GM12878 (cell line): ENCODE measurements at regions not wholly inside any gene's neighbourhood (a gene's known extent, or its start where the extent isn't known, plus 50 kb on each side); places are given as distances from the start of the nearest gene placed in this dataset.

Source experiments
- ATAC-seq: fragments of 200-7000 bp; cut with Tn5 transposase; 3 replicates; pipeline ENCODE4 v1.9.1; 2020; ENCODE audit warnings: mild to moderate bottlenecking, moderate library complexity
- BruUV-seq: library from RNA; stranded (reverse); fragments of 400-500 nt; replicated peaks from 2 replicates; lab custom pipeline; 2021; lab: Mats Ljungman, UMichigan
- CTCF ChIA-PET: fragments of 300-600 bp; sonication (Branson Sonifier 250); formaldehyde crosslinking; extraction: SDS; loops from one replicate; lab custom pipeline; 2021; ENCODE audit warnings: inconsistent platforms; lab: Yijun Ruan, JAX
- POLR2A ChIA-PET: fragments of 350-600 bp; formaldehyde crosslinking; extraction: SDS; loops from one replicate; lab custom pipeline; 2021; ENCODE audit warnings: inconsistent platforms; lab: Charles Lee
- RAD21 ChIA-PET: fragments of 300-600 bp; sonication (Branson Sonifier 250); formaldehyde crosslinking; loops from one replicate; lab custom pipeline; 2023; ENCODE audit warnings: antibody characterized with exemption; ENCODE audit not compliant: unreplicated experiment; lab: Charles Lee
- SMC1A ChIA-PET: fragments of 300-600 bp; sonication (Branson Sonifier 250); formaldehyde crosslinking; loops from one replicate; lab custom pipeline; 2023; ENCODE audit not compliant: unreplicated experiment, uncharacterized antibody; lab: Charles Lee
- DNase-seq: peaks from one replicate; pipeline ENCODE4 v3.0.0-alpha.2; 2011; ENCODE audit warnings: low read depth, low spot score
- FAIRE-seq: peaks from 3 replicates; lab custom pipeline; 2011; peaks lifted over from hg19 to GRCh38; lab: Jason Lieb, UNC
- H2AFZ ChIP-seq: 2 replicates; pipeline ENCODE4 v1.6.0; 2011; ENCODE audit warnings: low read depth, low read length, control low read depth; ENCODE audit not compliant: control insufficient read depth
- H3K27ac ChIP-seq: 2 replicates; pipeline ENCODE4 v1.5.1; 2011; ENCODE audit warnings: control low read depth; ENCODE audit not compliant: control insufficient read depth, insufficient read depth
- H3K27me3 ChIP-seq, 2 experiments: replicated peaks in 1 of 2; 2 replicates each; pipeline versions ENCODE4 v1.6.0 to v1.6.1; 2011; ENCODE audit warnings: low read length in 1 of 2; ENCODE audit not compliant: control insufficient read depth in 2 of 2, insufficient read depth in 2 of 2
- H3K36me3 ChIP-seq, 2 experiments: 2 replicates each; pipeline ENCODE4 v1.5.1; 2011; ENCODE audit warnings: low read length in 1 of 2; ENCODE audit not compliant: control insufficient read depth in 2 of 2, insufficient read depth in 2 of 2
- H3K4me1 ChIP-seq: 2 replicates; pipeline ENCODE4 v1.6.1; 2011; ENCODE audit warnings: mild to moderate bottlenecking, low read length, moderate library complexity, mixed read lengths; ENCODE audit not compliant: control insufficient read depth, insufficient read depth
- H3K4me2 ChIP-seq: 2 replicates; pipeline ENCODE4 v1.6.0; 2011; ENCODE audit warnings: control low read depth; ENCODE audit not compliant: control insufficient read depth, insufficient read depth
- H3K4me3 ChIP-seq: fragments of 200-600 bp; sonication (generic); 2 replicates; pipeline ENCODE4 v1.5.1; 2016
- H3K79me2 ChIP-seq: 2 replicates; pipeline ENCODE4 v1.6.0; 2011; ENCODE audit warnings: low read length; ENCODE audit not compliant: control insufficient read depth, insufficient read depth
- H3K9ac ChIP-seq: 2 replicates; pipeline ENCODE4 v1.8.0; 2011; ENCODE audit warnings: low read length, control low read depth, mixed read lengths; ENCODE audit not compliant: control insufficient read depth, insufficient read depth
- H3K9me3 ChIP-seq: replicated peaks from 3 replicates; pipeline ENCODE4 v1.5.1; 2011; ENCODE audit warnings: mild to moderate bottlenecking, low read length; ENCODE audit not compliant: control insufficient read depth, insufficient read depth
- H4K20me1 ChIP-seq: 2 replicates; pipeline ENCODE4 v1.6.0; 2011; ENCODE audit not compliant: control insufficient read depth, insufficient read depth
- BRCA1 ChIP-seq: IDR thresholded peaks from 2 replicates; pipeline ENCODE4 v1.6.1; 2011; ENCODE audit warnings: low read depth, low read length, improper control_type of control experiment
- CHD2 ChIP-seq: IDR thresholded peaks from 2 replicates; pipeline ENCODE4 v1.6.1; 2011; ENCODE audit warnings: low read depth, low read length, improper control_type of control experiment, borderline replicate concordance
- CREB1 ChIP-seq: IDR thresholded peaks from 2 replicates; pipeline ENCODE4 v1.6.1; 2012; ENCODE audit warnings: low read depth, mild to moderate bottlenecking, inconsistent platforms
- NFYA ChIP-seq: IDR thresholded peaks from 2 replicates; pipeline ENCODE4 v1.6.1; 2011; ENCODE audit warnings: low read depth, mild to moderate bottlenecking, low read length, improper control_type of control experiment, borderline replicate concordance
- NR2C2 ChIP-seq: IDR thresholded peaks from 2 replicates; pipeline ENCODE4 v1.6.1; 2011; ENCODE audit warnings: borderline replicate concordance, low read depth; ENCODE audit not compliant: control insufficient read depth, insufficient read length
- POLR2AphosphoS5 ChIP-seq: IDR thresholded peaks from 2 replicates; pipeline ENCODE4 v1.6.1; 2011; ENCODE audit warnings: mild to moderate bottlenecking, low read length, inconsistent platforms
- SREBF1 ChIP-seq: IDR thresholded peaks from 2 replicates; pipeline ENCODE4 v1.6.1; 2012; ENCODE audit warnings: mild to moderate bottlenecking, low read length
- SREBF2 ChIP-seq: IDR thresholded peaks from 2 replicates; pipeline ENCODE4 v1.6.1; 2012; ENCODE audit warnings: mild to moderate bottlenecking, low read length
- ZNF217 ChIP-seq: fragments of 450-650 bp; IDR thresholded peaks from 2 replicates; pipeline ENCODE4 v1.6.1; 2017; ENCODE audit warnings: antibody characterized with exemption, mild to moderate bottlenecking
- ZNF274 ChIP-seq: IDR thresholded peaks from one replicate; pipeline ENCODE4 v1.8.0; 2011; ENCODE audit not compliant: insufficient read length, insufficient read depth
- ZSCAN29 ChIP-seq: fragments of 450-650 bp; IDR thresholded peaks from 2 replicates; pipeline ENCODE4 v1.6.1; 2017; ENCODE audit warnings: mild to moderate bottlenecking, moderate library complexity
- WGBS: methylation state at CpG from one replicate; pipeline ENCODE4 v1.1.6; 2016; ENCODE audit warnings: low lambda C conversion rate; ENCODE audit not compliant: insufficient replicate concordance, insufficient coverage; ENCODE audit errors: missing lambda C conversion rate; 5-methylcytosine and 5-hydroxymethylcytosine counted together
- in situ Hi-C: fragments of 300-500 bp; cut with MboI; formaldehyde crosslinking; loops from 9 replicates; pipeline ENCODE4 v1.14.3; 2018; ENCODE audit warnings: mixed read lengths
- intact Hi-C: fragments of 100-400 bp; cut with micrococcal nuclease; formaldehyde crosslinking; loops from one replicate; pipeline ENCODE4 v1.14.2; 2022; ENCODE audit not compliant: unreplicated experiment
- TF ChIP-seq, protein P1 (sequence below): fragments of 450-650 bp; IDR thresholded peaks from 2 replicates; pipeline ENCODE4 v1.6.1; 2017; ENCODE audit warnings: mild to moderate bottlenecking, low read depth, inconsistent platforms; ENCODE audit not compliant: poor library complexity, severe bottlenecking
- TF ChIP-seq, protein P2 (sequence below): IDR thresholded peaks from 2 replicates; pipeline ENCODE4 v1.6.1; 2012; ENCODE audit warnings: low read length, inconsistent platforms
- TF ChIP-seq, protein P3 (sequence below): IDR thresholded peaks from 2 replicates; pipeline ENCODE4 v1.6.1; 2011; ENCODE audit warnings: borderline replicate concordance, low read depth, mild to moderate bottlenecking, moderate library complexity, mixed read lengths, low read length; ENCODE audit not compliant: insufficient read depth; ENCODE audit errors: extremely low read length

DNA sequence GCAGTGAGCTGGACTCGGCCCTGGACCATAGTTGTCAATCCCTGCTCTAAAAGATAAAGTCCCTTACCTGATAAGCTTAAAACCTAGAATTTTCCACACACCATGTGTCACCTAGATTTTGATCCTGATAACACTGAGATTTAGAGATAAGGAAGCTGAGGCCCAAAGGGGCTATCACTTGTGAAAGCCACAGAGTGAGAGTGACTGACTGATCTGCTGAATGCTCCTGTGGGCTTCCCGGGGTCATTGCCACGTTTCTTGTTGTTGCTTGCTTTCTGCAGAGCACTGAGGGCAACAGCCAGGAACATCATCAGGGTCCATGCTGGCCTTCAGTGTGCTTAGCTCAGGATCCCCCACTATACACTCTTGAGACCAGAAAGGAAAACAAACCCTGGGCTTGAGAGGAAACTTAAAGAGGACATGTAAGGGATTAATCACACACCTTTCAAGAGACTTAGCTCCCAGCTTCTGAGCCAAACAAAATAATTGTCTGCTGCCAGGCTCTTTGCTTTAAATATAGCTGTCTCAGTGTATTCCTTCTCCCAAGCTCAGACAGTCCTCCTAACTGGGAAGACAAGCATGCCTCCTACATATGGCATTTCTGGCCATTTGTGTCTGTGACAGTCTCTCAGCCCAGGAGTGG is 82.6 kb upstream of the ARHGAP5 start:
- CTCF ChIA-PET = interaction anchor here (1.4 to 1.6 kb wide), 2 partner anchors 14 to 256 kb away, joined by 3 read pairs; no protein-coding TSS in a partner anchor
- ATAC-seq = no peak
- POLR2A ChIA-PET = no interaction called here
- in situ Hi-C loops (no loop called here), intact Hi-C loops (no loop called here)
- no peaks in the 10 kb centered on the region for H3K4me1 ChIP-seq
- H3K9ac ChIP-seq = no peak overlapping the region
- no peaks in the 10 kb centered on the region for H3K36me3 ChIP-seq
- no peaks in the 10 kb centered on the region for H4K20me1 ChIP-seq
- no peak overlapping the region for H2AFZ ChIP-seq
- no TSS peak for BruUV-seq
- RAD21 ChIA-PET = no interaction called here
- no peak overlapping the region for H3K4me2 ChIP-seq
- SMC1A ChIA-PET = interaction anchor here (1.2 kb wide), 1 partner anchor 484 kb away, joined by 3 read pairs; no protein-coding TSS in a partner anchor
- no peak for TF ChIP-seq ZNF274
- no peak for TF ChIP-seq SREBF1
- no peak for TF ChIP-seq ZNF217
- no peak for TF ChIP-seq ZSCAN29
- no peak for TF ChIP-seq NFYA
- 0% methylated on average over 3 of the region's 3 CpGs for WGBS
- no peak for FAIRE-seq
- no peak overlapping the region for H3K4me3 ChIP-seq
- no peaks in the 10 kb centered on the region for H3K9me3 ChIP-seq
- H3K27ac ChIP-seq = no peak overlapping the region
- no peak for DNase-seq
- H3K79me2 ChIP-seq = no peaks in the 10 kb centered on the region
- no peaks in the 10 kb centered on the region for H3K27me3 ChIP-seq

DNA sequence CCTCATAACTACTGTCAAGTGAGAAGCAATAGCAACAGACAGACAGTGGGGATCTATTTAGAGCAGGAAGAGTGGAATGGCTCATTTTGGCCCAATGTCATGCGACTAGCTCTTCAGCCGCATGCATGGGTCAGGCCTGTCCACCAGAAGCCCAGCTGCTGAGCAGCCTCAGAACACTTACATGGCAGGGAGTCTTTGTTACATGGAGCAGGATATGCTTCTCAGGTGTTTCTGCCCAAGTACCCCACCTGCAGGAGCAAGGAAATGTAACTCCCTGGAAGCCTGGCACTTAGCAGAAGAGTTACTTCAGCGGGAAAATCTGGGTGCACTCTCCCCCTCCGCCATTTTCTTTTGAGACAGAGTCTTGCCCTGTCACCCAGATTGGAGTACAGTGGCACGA is 73.5 kb upstream of the ARHGAP5 start:
- Histone ChIP-seq H3K9ac (no peak overlapping the region), H3K27me3 (no peaks in the 10 kb centered on the region; a peak in 1 of 4 replicates), H3K4me1 (no peaks in the 10 kb centered on the region), H3K4me3 (no peak overlapping the region), H3K79me2 (no peaks in the 10 kb centered on the region), H3K27ac (no peak overlapping the region), H2AFZ (no peak overlapping the region), H3K36me3 (no peaks in the 10 kb centered on the region), H3K9me3 (no peaks in the 10 kb centered on the region), H3K4me2 (no peak overlapping the region), H4K20me1 (no peaks in the 10 kb centered on the region)
- no peak for DNase-seq
- ChIA-PET SMC1A (interaction anchor here (0.8 kb wide), 1 partner anchor 41 kb away, joined by 3 read pairs; no protein-coding TSS in a partner anchor), RAD21 (no interaction called here), CTCF (no interaction called here), POLR2A (no interaction called here)
- 42% methylated on average over 5 of the region's 5 CpGs for WGBS
- no peak for FAIRE-seq
- no TSS peak for BruUV-seq
- in situ Hi-C loops = no loop called here
- ATAC-seq = no peak
- intact Hi-C loops = no loop called here
- TF ChIP-seq, protein P1, sequence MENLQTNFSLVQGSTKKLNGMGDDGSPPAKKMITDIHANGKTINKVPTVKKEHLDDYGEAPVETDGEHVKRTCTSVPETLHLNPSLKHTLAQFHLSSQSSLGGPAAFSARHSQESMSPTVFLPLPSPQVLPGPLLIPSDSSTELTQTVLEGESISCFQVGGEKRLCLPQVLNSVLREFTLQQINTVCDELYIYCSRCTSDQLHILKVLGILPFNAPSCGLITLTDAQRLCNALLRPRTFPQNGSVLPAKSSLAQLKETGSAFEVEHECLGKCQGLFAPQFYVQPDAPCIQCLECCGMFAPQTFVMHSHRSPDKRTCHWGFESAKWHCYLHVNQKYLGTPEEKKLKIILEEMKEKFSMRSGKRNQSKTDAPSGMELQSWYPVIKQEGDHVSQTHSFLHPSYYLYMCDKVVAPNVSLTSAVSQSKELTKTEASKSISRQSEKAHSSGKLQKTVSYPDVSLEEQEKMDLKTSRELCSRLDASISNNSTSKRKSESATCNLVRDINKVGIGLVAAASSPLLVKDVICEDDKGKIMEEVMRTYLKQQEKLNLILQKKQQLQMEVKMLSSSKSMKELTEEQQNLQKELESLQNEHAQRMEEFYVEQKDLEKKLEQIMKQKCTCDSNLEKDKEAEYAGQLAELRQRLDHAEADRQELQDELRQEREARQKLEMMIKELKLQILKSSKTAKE = no peak
- TF ChIP-seq NR2C2 = no peak
- TF ChIP-seq, protein P2, sequence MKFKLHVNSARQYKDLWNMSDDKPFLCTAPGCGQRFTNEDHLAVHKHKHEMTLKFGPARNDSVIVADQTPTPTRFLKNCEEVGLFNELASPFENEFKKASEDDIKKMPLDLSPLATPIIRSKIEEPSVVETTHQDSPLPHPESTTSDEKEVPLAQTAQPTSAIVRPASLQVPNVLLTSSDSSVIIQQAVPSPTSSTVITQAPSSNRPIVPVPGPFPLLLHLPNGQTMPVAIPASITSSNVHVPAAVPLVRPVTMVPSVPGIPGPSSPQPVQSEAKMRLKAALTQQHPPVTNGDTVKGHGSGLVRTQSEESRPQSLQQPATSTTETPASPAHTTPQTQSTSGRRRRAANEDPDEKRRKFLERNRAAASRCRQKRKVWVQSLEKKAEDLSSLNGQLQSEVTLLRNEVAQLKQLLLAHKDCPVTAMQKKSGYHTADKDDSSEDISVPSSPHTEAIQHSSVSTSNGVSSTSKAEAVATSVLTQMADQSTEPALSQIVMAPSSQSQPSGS = no peak
- no peak for TF ChIP-seq CREB1
- TF ChIP-seq CHD2 = no peak
- TF ChIP-seq SREBF2 = no peak
- no peak for TF ChIP-seq BRCA1
- TF ChIP-seq POLR2AphosphoS5 = no peak
- TF ChIP-seq, protein P3, sequence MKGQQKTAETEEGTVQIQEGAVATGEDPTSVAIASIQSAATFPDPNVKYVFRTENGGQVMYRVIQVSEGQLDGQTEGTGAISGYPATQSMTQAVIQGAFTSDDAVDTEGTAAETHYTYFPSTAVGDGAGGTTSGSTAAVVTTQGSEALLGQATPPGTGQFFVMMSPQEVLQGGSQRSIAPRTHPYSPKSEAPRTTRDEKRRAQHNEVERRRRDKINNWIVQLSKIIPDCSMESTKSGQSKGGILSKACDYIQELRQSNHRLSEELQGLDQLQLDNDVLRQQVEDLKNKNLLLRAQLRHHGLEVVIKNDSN = no peak
